Mucosa of descending colon (tissue), 3 donors: ENCODE measurements at regions not wholly inside any gene's neighbourhood (a gene's known extent, or its start where the extent isn't known, plus 50 kb on each side); places are given as distances from the start of the nearest gene placed in this dataset.

ENCODE experiments used
- ATAC-seq: fragments of 200-7000 bp; cut with Tn5 transposase; one replicate; pipeline ENCODE4 v1.9.1; 2020; ENCODE audit warnings: mild to moderate bottlenecking, moderate library complexity
- DNase-seq, 3 donors: peaks; one replicate each; pipeline ENCODE4 v3.0.0-alpha.2; 2020
- H3K36me3 ChIP-seq: fragments of 200-600 bp; one replicate; pipeline ENCODE4 v1.8.0; 2021; ENCODE audit warnings: low read depth, mild to moderate bottlenecking
- H3K4me1 ChIP-seq: fragments of 200-600 bp; one replicate; pipeline ENCODE4 v1.8.0; 2021; ENCODE audit warnings: low read depth, mild to moderate bottlenecking
- H3K4me3 ChIP-seq: fragments of 200-600 bp; one replicate; pipeline ENCODE4 v1.8.0; 2021; ENCODE audit warnings: mild to moderate bottlenecking
- H3K9me3 ChIP-seq: fragments of 200-600 bp; one replicate; pipeline ENCODE4 v1.8.0; 2021; ENCODE audit warnings: mild to moderate bottlenecking
- intact Hi-C, 2 donors: fragments of 100-400 bp; cut with DNase I in 1 of 2; cut with micrococcal nuclease in 1 of 2; formaldehyde crosslinking; loops; one replicate each; pipeline versions ENCODE4 v1.11.0 to v1.11.1; 2022; cut with DNase I, micrococcal nuclease
- TF ChIP-seq, protein P1 (sequence below): fragments of 200-600 bp; IDR thresholded peaks from one replicate; pipeline ENCODE4 v1.8.0; 2022; ENCODE audit warnings: antibody characterized with exemption, mild to moderate bottlenecking
- donor health status: DM: no; HTN: no; CAD: no; lungs with moderate emphysema.
- donor health status: DM: no; HTN: no; CAD: no.
- donor health status: DM: no; HTN: yes; CAD: no.

DNA sequence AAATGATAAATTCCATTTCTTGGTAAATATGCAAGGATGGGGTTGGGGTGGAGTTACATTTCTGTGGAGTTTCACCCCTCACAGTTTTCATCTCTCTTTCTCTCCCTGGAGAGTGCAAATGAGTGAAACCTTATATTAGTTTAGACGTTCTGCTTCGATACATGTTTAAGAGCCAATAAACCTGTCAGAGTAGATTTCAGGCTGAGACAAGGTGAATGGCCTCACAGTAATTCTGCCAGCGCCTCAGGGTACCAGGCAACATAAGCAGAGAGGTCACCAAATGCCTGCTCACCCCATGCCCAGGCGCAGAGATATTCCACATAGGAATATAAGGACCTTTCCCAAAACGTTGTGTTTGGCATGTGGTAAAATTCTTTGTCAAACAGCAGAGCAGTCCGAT is 154.9 kb upstream of the VLDLR start:
- TF ChIP-seq, protein P1, sequence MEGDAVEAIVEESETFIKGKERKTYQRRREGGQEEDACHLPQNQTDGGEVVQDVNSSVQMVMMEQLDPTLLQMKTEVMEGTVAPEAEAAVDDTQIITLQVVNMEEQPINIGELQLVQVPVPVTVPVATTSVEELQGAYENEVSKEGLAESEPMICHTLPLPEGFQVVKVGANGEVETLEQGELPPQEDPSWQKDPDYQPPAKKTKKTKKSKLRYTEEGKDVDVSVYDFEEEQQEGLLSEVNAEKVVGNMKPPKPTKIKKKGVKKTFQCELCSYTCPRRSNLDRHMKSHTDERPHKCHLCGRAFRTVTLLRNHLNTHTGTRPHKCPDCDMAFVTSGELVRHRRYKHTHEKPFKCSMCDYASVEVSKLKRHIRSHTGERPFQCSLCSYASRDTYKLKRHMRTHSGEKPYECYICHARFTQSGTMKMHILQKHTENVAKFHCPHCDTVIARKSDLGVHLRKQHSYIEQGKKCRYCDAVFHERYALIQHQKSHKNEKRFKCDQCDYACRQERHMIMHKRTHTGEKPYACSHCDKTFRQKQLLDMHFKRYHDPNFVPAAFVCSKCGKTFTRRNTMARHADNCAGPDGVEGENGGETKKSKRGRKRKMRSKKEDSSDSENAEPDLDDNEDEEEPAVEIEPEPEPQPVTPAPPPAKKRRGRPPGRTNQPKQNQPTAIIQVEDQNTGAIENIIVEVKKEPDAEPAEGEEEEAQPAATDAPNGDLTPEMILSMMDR: no peak
- no peaks in the 10 kb centered on the region for H3K36me3 ChIP-seq
- H3K4me1 ChIP-seq: peaks cover 2% of the 10 kb centered on the region
- DNase-seq (peak in 2 of 3 donors; percentile 12 to 26), ATAC-seq (peak; percentile 32)
- H3K4me3 ChIP-seq: no peak overlapping the region
- intact Hi-C loops: loop anchor here in 1 of 2 donors (10.0 kb wide), 1 partner anchor 222 kb away; no protein-coding TSS in a partner anchor
- no peaks in the 10 kb centered on the region for H3K9me3 ChIP-seq

DNA sequence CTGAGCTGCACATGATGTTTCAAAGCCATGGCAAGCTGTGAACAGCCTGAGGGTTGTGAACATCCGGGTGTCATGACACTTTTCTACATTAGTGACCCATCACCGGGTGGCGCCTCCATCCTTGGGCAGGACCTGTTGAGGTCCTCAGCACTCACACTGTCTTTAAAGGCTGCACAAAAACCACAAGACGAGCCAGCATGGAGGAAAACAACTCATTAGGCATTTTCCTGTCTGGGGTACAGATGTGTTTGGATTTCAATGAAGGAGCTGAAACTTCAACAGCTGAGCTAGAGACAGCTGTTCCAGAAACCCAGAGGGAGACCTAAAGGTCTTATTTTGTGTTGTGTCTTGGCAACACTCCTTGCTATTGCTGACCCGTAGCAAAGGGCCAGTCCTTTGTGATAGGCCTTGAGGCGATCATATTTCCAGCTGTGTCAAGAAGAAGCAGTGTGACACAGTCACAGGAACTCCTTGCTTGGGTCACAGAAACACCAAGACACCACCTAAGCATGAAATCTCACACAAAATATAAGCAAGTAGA is 151.8 kb upstream of the VLDLR start:
- peak; percentile 52 to 67 (median 59) for DNase-seq
- TF ChIP-seq, protein P1: no peak
- no peaks in the 10 kb centered on the region for H3K36me3 ChIP-seq
- intact Hi-C loops: loop anchor here in 1 of 2 donors (10.0 kb wide), 1 partner anchor 225 kb away; no protein-coding TSS in a partner anchor
- peaks cover 2% of the 10 kb centered on the region for H3K4me1 ChIP-seq
- H3K4me3 ChIP-seq: no peak overlapping the region
- peak; percentile 56 for ATAC-seq
- no peaks in the 10 kb centered on the region for H3K9me3 ChIP-seq

DNA sequence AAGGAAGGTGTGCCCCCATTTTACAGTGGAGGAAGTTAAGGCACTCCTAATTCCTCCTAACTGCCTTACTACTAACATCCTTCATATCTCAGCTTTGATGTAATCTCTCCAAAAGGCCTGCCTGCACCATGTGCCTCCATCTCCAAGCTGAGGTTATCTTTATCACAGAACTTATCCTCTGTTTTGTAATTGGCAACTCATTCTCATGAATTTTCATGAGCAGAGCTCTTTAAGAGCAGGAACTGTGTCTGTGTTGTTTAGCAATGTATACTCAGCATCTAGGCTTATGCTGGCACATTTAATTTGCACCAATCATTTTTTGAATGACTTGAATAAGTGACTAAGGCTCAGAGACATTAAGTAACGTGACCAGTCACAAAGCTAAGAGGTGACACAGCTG is 147.9 kb upstream of the VLDLR start:
- TF ChIP-seq, protein P1: no peak
- H3K9me3 ChIP-seq: no peaks in the 10 kb centered on the region
- H3K36me3 ChIP-seq: no peaks in the 10 kb centered on the region
- intact Hi-C loops: no loop called here
- ATAC-seq: no peak
- H3K4me1 ChIP-seq: no peaks in the 10 kb centered on the region
- H3K4me3 ChIP-seq: no peak overlapping the region
- no peak for DNase-seq

DNA sequence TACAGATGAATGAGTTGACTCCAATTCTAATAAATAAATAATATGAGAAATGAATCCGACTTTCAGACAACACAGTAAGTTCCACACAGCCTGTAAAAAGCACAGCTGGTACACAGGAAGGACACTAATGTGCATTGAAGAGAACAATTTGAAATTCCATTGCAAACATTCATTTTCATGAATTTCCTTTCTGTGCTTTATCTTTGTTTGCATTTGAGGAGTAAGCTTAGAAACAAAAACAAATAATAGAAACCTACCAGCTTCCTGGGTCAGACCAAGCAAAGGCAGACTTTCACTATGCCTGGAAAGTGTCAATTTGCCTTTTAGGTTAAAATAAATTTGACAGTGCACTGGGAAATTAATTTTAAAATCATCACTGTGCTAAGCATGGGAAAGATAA is 143.8 kb upstream of the VLDLR start:
- intact Hi-C loops: no loop called here
- DNase-seq (no peak), ATAC-seq (no peak)
- TF ChIP-seq, protein P1: no peak
- Histone ChIP-seq H3K4me1 (no peaks in the 10 kb centered on the region), H3K9me3 (no peaks in the 10 kb centered on the region), H3K4me3 (no peak overlapping the region), H3K36me3 (no peaks in the 10 kb centered on the region)

DNA sequence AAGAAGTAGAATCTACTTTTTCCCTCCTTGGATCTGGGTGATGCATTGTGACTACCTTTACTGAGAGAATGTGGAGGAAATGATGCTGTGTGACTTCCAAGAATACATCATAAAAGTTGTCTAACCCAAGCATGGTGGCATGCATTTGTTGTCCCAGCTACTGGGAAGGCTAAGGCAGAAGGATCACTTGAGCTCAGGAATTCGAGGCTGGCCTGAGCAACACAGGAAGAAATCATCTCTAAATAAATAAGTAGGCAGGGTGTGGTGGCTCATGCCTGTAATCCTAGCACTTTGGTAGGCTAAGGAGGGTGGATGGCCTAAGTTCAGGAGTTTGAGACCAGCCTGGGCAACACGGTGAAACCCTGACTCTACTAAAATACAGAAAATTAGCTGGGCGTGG is 143.2 kb upstream of the VLDLR start:
- TF ChIP-seq, protein P1: no peak
- Histone ChIP-seq H3K9me3 (no peaks in the 10 kb centered on the region), H3K36me3 (no peaks in the 10 kb centered on the region), H3K4me1 (no peaks in the 10 kb centered on the region), H3K4me3 (no peak overlapping the region)
- DNase-seq: no peak
- no peak for ATAC-seq
- intact Hi-C loops: no loop called here
